ENCODE measurements at regions not wholly inside any gene's neighbourhood (a gene's known extent, or its start where the extent isn't known, plus 50 kb on each side); places are given as distances from the start of the nearest gene placed in this dataset.

GRCh38 chr9:2363781-2364180 lies 257.8 kb upstream of the VLDLR start:
- TF ChIP-seq, protein P1, sequence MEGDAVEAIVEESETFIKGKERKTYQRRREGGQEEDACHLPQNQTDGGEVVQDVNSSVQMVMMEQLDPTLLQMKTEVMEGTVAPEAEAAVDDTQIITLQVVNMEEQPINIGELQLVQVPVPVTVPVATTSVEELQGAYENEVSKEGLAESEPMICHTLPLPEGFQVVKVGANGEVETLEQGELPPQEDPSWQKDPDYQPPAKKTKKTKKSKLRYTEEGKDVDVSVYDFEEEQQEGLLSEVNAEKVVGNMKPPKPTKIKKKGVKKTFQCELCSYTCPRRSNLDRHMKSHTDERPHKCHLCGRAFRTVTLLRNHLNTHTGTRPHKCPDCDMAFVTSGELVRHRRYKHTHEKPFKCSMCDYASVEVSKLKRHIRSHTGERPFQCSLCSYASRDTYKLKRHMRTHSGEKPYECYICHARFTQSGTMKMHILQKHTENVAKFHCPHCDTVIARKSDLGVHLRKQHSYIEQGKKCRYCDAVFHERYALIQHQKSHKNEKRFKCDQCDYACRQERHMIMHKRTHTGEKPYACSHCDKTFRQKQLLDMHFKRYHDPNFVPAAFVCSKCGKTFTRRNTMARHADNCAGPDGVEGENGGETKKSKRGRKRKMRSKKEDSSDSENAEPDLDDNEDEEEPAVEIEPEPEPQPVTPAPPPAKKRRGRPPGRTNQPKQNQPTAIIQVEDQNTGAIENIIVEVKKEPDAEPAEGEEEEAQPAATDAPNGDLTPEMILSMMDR (IDR thresholded peaks at IDR 0.05) = no peak
- TF ChIP-seq POLR2A (IDR thresholded peaks at IDR 0.05) = no peak
